Stimulated activated CD4-positive, alpha-beta T cell treated with anti-CD3 and anti-CD28 coated beads, Interleukin-12 subunit alpha, Interleukin-12 subunit beta, amount 100 ng/mL, for 24 hours (primary cell): ENCODE measurements at regions not wholly inside any gene's neighbourhood (a gene's known extent, or its start where the extent isn't known, plus 50 kb on each side); places are given as distances from the start of the nearest gene placed in this dataset.

Experiments
- DNase-seq, 2 experiments: peaks; one replicate each; pipeline ENCODE4 v3.0.0-alpha.2; 2020; ENCODE audit warnings: low read depth in 2 of 2

DNA sequence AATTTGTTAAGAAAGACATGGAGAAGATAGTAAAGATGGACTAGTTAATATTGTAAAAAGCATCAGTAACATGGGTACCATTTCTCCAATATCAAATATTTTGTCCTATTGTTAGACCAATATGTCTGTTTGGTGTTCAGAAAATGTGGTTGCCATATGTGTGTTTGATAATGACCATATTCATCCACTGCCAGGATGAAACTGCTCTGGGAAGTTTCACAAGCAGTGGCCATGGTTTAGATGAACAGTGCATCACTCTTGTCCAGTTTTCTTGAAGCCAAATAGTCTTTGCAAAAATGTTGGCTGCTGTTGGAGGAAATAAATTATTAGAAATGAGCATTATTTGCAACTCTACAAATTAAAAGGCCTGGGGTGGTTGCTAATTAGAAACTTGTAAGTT lies 333.8 kb downstream of the NUF2 start:
- DNase-seq, result no peak

GRCh38 chr1:163656095-163656759 lies 334.5 kb downstream of the NUF2 start:
- no peak for DNase-seq

- DNase-seq, result no peak
Observed at GRCh38 chr1:163657719-163658118, 336.0 kb downstream of the NUF2 start.

DNA sequence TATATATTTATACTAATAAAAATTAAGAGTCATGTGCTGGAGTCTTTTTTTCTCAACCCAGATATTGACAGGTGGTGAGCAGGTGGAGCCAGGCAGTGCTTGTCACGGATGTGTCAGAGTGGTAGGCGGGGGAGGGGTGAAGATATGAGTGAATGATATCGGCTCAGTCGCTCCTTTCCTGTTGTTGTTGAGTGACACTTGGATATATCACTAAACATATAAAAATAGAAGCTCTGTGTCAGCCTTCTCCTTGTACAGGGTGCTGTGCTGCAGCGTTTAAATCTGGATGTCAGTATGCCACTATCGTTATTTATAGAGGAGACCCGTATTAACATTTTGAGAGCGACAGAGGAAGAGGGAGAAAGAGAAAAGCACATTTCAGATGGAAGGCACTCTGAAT lies 339.6 kb downstream of the NUF2 start:
- no peak for DNase-seq

DNA sequence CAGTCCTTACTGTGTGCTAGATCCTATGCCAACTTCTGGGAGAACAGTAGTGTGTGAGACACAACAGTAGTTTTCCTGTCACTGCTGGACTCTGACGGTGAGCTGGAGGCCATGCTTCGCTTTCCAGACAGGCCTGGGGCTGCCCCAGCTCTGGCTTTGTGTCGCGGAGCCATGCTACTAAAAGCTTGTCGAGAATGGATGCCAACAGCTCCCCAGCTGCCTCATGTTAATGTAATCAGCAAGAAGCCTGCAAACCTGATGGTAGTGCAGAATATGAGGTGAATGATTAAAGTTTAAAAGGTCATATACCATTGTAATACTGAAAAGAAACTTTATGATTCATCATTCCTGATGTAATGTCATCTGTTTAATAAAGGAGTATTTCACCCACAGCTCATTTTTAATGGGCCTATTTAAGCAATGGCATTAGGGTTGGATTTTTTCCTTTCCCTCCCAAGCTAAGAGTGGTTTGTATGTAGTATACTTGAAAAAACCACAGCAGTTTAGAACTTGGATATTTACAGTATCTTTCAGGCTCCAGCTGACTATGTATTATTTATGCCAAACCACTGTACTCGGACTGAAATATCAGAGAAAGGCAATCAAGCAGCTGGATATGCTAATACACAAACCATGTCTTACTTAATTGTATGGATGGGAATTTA lies 343.0 kb downstream of the NUF2 start:
- DNase-seq, result no peak

- DNase-seq, result no peak
Observed at GRCh38 chr1:163668472-163668871, 346.7 kb downstream of the NUF2 start.

DNA sequence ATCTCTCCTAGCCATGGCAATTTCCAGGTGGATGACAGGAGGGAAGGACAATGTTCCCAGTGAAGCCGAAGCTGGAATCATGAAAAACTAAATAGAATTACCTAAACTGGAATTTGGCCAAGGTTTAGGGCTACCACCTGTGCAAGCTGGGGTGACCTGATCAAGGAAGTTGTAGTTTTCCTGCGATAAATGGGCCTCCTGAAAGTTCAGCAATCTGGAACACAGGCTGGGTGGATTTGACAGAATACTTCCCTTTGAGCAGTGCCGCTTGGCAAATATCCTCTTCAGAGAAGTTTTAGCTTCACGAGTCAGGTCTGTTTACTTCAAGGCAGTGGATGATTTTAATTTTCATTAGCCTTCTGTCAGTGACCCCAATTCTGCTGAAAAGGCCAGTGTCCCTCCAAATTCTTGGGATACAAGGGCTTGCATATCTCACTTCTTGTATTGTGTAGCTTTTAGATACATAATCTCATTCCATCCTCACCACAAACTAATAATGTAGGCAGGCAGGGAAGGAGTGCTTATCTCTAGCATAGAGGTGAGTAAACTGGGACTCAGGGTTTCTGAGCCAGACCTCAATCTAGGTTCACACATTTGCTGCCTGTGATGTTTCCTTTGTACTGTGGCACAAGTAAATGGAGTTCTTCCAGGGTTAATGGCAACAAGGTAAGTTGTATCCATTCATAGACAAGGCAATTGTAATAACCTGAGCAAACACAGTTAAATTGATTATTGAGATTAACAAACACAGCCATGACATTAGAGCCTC lies 349.4 kb downstream of the NUF2 start:
- no peak for DNase-seq

DNA sequence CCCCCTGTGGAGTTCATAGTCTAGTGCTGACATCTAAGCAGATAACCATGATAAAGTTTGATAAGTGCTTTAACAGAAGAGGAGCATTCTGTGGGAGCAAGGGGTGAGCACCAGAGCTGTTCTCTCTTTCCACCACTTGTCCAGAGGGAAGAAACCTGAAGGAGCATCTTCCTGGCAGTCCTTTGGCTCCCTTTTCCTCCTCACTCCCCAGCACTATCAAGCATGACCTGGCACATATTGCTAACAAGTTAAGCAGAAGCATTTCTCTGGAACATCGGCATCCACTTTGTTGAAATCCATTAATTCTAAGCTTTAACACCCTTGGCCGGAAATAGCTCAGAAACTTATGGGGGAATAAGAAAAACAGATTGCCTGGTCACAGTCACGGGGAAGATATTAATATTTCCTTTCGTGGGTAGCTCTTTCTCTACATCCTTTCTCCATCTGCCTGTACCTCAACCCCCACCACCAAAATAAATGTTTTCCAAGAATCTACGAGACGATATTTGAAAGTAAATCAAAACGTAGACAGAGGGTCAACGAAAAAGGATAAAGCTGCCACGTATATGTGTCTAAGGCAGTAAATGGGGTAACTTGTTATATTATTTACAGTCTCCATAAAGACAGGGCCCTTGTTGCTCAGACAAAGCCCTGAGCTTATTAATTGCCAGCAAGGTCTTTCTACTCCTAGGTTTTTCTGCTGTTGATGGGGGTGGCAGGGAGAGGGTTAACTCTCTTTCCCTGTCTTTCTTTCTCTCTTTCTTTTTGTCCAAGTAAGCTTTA lies 351.4 kb downstream of the NUF2 start:
- no peak for DNase-seq

- DNase-seq, result no peak
Observed at GRCh38 chr1:163673759-163674151, 352.0 kb downstream of the NUF2 start.

DNA sequence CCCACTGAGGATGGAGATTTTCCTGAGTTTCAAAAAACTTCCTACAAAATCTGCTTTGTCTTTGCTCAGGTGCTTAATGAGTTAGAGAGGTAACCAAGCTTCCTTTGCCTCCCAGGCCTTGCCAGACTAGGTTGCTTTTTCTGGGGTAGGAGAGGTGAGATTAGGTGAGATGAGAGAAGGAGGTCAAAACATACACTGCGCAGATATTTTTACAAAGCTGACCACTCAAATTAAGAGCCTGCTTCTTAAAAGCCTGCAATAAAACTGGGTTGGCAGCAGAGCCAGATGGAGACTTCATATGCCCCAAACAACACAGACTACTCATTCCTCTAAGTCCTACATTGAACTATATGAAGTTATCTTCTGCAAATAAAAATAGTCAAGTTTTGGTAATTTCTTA lies 352.5 kb downstream of the NUF2 start:
- no peak for DNase-seq

- no peak for DNase-seq
Observed at GRCh38 chr1:163684785-163685184, 363.0 kb downstream of the NUF2 start.

DNA sequence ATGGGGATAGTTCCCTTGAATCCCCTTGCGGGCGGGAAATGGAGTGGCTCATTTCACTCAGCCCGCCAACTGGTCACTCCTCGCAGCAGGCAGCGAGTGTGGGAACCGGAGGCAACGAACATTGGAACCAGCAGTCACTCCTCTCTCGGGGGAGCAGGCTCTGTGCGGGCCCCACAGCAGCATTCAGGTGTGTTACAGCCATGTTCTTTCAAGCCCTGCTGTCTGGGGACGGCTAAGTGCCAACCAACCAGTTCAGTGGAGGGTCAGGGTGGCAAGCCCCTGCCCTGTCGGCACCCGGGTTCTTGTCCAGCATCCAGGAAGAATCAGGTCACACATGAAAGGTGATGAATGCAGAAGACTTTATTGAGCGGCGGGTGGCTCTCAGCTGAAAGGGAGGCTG lies 370.5 kb downstream of the NUF2 start:
- no peak for DNase-seq

DNA sequence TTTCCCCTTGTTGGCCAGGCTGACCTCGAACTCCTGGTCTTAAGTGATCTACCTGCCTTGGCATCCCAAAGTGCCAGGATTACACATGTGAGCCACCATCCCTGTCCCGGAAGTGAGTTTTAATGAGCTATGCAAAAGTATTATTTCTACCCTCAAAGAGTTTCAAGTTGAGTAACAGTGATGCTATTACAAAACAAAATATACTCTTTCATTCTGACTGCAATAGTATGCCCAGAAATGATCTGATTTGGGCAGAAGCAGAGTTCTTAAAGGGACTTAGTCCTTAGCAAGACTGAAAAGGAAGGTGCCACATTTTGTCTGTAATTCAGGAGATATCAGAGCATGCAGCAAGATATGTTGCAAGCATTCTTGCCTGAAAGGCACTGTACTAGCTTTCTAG lies 375.4 kb downstream of the NUF2 start:
- no peak for DNase-seq

DNA sequence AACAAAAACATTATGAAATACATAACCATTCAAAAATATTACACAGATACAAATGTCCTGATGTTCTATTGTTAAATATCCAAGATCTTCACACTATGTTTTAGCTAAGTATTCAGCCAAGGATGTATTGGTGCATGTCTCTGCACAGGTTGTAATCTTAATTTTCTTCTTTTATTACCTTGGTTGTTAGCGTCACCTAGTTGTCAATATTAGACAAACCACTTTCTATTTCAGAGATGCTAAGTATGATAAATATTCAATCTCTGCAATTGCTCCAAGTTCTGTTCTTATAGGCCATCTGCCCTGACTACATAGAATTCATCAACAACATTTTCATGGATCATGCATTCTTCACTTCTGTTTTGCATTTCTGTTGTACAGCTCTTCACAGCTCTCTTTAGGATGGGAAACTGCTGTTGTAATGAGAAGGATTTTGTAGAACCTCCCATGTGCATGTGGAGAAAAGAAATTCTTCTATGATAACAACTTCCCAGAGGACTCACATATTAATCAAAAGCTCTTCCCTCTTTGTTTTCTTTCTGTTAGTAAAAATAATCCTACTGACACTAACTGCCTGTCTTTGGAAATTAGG lies 380.1 kb downstream of the NUF2 start:
- no peak for DNase-seq

- DNase-seq, result no peak
Observed at GRCh38 chr1:163703794-163704193, 382.0 kb downstream of the NUF2 start.

DNA sequence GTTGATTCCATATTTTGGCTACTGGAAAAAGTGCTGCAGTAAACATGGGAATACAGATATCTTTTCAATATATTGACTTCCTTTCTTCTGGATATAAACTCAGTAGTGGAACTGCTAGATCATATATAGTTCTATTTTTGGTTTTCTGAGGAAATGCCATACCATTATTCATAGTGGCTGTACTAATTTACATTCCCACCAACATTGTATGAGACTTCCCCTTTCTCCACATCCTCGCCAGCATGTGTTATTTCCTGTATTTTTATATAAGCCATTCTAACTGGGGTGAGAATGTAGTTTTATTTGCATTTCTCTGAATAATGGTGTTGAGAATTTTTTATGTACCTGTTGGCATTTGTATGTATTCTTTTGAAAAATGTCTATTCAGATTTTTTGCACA lies 385.2 kb downstream of the NUF2 start:
- DNase-seq, result no peak

- no peak for DNase-seq
Observed at GRCh38 chr1:163709636-163710035, 387.9 kb downstream of the NUF2 start.

DNA sequence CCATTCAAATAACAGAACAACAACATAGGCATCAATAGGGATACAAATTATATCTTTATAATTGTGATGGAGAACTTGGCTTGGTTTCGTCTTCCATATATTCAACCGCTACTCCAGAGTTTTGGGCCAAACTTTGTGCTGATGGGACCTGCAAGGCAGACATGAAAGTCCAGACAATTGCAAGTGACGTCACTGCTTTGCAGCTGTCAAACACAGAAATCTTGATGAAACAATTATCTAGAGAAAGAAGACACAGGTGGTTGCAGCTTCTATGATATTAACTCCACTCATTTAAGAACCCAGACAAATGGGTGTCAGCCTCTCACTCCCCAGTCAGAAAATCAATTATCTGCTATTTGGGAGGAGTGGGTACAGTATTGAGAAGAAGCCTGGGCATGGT lies 390.6 kb downstream of the NUF2 start:
- no peak for DNase-seq

DNA sequence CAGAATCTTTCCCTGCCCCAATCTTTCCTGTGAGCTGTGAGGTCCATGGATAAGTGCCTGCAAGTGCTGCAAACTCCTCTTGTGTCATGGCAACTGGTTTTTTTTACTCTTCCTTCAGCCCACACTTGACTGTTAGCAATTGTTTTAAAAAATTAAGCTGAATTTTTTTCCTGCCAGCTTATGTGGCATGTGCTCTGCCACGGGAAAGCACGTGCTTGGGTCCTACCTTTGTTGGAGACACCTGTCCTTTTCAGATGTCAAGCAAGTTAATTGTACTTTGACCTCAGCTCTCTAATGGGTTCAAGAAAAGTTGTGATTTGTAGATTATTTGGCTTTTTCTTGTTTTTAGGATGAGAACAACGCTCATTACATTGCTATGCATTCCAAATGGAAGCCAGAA lies 398.5 kb downstream of the NUF2 start:
- no peak for DNase-seq

DNA sequence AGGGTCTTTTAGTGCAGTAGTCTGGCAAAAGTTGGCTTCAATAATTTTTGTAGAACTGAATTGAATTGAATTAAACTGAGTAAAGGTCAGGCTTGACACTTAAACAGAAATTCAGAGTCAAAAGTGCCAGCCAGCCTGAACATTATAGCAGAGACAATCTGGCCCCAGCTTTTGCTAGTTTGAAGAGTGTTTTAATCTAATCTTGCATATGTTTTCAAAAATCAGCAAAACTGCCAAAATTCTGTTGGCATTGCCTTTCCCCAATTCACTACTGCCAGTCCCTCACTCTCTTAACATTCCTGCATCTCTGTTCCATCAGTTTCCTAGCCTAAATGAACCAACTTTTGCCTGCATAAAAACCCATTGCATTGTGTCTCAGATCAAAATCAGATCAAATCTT lies 403.8 kb downstream of the NUF2 start:
- DNase-seq, result no peak

DNA sequence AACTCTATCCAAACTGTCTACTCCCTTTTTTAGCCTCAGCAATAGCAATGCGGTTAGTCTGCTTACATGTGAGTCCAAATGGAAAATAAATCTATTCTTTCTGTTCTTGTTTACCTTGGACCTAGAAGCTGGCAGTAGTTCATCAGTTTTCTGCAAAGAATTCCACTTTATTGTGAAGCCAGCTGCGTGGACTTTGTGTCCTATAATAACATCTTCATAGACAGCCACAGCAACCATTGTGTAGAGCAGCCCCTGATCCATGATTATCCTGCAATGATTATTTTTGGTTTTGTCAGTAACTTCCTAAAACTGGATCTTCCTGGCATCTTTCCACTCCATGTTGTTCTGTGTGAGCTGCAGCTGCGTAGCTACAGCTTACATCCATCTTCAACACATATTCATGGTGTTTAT lies 408.7 kb downstream of the NUF2 start:
- no peak for DNase-seq

GRCh38 chr1:163737261-163737660 lies 415.5 kb downstream of the NUF2 start:
- DNase-seq, result no peak
